NOMO-1 (cell line): ENCODE measurements at regions not wholly inside any gene's neighbourhood (a gene's known extent, or its start where the extent isn't known, plus 50 kb on each side); places are given as distances from the start of the nearest gene placed in this dataset.

ENCODE experiments used
- DNase-seq, 2 experiments: peaks; one replicate each; lab custom pipeline; 2025; ENCODE audit not compliant: unreplicated experiment in 2 of 2; lab: John Stamatoyannopoulos, UW

DNA sequence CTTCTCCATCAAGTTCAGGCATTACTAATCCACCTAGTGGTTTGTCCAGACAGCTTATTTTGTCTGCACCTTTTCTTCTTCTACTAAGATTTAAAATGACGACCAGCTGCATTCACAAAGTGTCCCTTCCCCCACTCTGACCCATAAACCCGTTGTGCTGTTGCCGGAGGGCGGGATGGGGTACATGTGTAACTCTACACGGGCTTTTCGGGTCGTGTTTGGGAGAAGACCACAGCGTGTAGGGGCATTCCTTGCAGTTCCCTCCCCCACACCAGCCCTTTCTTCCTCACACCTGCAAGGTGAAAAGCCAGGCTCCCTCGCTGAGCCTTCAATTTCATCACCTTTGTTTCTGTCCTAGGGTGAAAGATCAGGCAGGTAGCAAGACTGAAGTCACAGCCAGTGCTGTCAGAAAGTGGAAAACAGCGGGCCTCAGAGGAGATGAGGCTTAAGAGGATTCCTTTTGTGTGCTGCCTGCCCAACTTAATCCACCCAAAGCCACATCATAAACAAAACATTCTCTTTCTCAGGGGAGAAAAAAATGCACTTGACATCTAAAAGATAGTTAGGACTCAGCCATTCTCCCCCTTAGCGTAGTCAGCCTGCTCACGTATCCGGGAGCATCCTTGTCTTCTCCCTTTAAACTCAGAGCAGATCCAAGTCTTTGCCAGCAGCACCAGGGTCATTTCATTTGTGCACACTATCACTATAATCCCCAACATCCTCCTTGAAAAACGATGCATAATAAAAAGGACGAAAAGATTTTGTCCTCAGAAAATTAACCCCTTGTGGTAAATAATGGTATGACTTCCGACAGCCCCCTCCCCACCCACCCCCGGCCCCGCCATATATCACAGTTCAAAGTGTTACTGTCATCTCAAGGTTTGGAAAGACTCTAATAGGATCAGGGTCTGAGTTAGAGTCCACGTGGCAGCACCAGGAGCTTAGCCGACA lies 599.0 kb downstream of the RAB28 start:
- no peak for DNase-seq

- DNase-seq = no peak
Observed at GRCh38 chr4:12881945-12882584, 602.1 kb downstream of the RAB28 start.

DNA sequence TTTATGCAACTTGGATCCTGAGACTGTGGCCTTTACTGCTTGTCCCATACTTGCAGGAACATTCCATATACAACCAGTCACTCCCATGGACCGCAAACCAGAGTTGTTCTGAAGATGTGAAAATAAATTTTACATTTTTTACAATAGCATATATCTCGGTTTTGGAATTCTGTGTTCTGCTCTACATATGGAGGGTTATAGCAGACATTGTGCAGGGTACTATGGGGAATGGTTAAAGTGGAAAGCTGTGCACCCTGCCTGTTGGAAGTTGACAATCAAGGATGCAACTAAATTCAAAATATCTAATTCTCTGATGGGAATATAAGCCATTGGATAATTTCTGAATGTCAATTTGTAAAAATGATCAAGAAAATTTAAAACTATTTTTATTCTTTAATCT lies 603.3 kb downstream of the RAB28 start:
- DNase-seq = no peak

DNA sequence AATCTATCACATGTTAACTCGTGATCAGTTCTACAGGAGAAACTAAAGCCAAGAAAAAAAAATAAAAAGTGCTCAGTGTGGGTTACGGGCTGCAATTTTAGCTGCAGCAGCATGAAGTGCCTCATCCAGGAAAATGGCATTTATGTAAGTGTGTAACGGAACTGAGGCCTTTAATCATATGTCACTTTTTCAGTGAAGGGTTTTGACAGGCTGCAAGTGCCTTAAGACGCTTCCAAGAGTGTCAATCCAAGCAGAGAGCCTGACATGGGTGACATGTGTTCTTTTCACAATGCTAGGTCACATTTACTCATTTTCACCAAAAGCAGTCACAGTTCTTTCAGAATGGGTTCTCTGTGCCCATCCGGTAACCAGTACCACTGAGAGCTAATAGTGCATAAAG lies 604.6 kb downstream of the RAB28 start:
- DNase-seq = no peak

GRCh38 chr4:12875640-12876243 lies 608.4 kb downstream of the RAB28 start:
- DNase-seq = no peak

GRCh38 chr4:12873351-12873750 lies 610.8 kb downstream of the RAB28 start:
- no peak for DNase-seq

DNA sequence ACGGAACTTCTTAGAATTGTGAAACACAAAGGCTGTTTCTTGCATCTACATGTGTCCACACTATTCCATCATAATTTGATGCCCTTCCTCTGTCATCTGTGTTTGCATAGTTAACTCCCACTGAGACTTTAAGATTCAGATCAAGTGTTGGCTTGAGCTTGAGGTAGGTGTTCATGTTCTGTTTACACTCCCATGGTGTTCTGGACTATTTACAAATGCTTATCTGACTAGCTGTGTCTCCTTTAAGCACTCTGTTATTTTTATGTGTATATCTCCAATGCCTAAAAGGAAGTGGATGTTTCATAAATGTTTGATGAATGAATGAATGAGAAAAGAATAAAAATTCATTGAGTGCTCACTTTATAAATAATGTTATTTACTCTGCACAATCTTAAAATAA lies 622.7 kb downstream of the RAB28 start:
- DNase-seq = no peak

GRCh38 chr4:12852338-12853307 lies 631.5 kb downstream of the RAB28 start:
- peak in 1 of 2 experiments; percentile 55 for DNase-seq

DNA sequence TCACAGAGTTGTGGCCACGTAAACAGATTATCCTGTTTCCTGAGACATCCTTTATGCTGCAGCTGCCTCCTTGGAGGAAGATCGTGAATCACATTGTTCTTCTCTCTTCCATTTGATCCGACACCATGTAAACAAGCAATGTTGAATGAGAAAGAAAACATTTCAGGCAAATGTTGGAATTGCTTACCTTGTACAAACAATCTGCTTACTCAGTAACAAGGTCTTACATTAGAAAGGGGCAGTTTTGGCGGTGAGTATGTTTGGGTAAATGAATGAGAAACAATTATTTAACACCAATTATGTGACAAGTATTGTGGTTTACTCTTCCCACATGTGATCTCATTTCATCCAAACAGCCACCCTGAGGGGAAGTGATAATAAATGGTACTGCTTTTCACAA lies 637.8 kb downstream of the RAB28 start:
- no peak for DNase-seq

GRCh38 chr4:12844141-12844540 lies 640.0 kb downstream of the RAB28 start:
- no peak for DNase-seq

DNA sequence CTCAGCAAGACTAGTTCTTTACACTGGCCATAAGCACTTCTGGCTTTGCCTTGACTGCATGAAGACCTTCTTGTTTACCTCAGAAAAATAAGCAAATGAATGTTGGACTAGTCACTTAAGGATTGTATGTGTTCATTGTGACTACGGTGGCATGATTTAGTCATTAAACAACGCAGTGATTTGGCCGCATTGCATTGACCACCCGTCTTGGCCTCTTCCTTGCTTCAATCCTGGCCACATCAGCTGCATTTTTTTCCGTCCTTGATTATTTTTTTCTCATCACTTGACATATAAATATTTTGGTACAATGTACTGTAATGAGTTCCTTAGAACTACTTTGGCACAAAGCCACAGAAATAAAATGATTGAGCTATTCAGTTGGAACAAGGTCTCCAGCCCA lies 656.2 kb downstream of the RAB28 start:
- no peak for DNase-seq

DNA sequence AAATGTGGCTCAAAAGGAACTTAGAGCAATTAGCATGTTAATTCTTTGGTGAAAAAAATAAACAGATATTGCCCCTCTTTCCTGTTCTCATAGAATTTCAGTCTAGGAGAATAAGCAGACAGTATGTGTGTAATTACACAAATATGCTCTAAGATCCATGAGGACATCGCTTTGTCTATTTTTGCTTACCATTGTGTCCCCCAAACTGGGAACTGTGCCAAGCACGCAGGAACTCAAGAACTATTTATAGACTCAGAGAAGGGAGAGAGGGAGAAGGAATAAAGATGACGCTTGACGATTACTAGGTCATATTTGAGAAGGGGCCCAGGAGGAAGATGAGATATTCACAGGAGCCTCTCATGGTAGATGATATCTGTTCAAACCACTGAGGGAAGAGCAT lies 692.6 kb downstream of the RAB28 start:
- no peak for DNase-seq

GRCh38 chr4:12787261-12787660 lies 696.9 kb downstream of the RAB28 start:
- DNase-seq = no peak

- no peak for DNase-seq
Observed at GRCh38 chr4:12778706-12779105, 705.4 kb downstream of the RAB28 start.

GRCh38 chr4:12778191-12778590 lies 705.9 kb downstream of the RAB28 start:
- DNase-seq = no peak

DNA sequence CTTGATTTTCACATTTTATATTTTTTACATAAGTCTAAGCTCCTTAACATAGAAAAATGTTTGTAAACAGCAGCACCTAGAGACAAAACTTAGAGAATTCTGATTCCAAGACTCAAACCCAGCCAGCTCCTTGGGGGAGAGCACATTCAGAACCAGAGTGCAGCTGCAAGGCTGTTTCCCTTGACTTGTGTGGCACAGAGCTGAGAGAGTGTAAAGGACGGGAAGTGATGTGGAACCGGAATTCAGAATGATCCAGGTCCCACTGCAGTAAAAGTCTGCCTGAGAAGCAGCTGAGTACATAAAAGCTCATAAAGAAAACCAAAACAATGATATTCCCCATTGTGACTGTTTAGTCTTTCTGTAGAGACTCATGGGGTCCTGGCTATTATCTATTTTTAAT lies 713.8 kb downstream of the RAB28 start:
- DNase-seq = no peak

DNA sequence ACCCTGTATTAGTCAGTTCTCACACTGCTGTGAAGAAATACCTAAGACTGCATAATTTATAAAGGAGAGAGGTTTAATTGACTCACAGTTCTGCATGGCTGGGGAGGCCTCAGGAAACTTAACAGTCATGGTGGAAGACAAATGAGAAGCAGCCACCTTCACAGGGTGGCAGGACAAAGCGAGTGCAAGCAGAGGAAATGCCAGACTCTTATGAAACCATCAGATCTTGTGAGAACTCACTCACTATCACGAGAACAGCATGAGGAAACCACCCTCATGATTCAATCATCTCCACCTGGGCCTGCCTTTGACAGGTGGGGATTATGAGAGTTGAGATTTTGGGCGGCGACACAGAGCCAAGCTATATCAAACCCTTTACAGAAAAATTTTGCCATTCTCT lies 722.4 kb downstream of the RAB28 start:
- no peak for DNase-seq

- no peak for DNase-seq
Observed at GRCh38 chr4:12747154-12747553, 737.0 kb downstream of the RAB28 start.

DNA sequence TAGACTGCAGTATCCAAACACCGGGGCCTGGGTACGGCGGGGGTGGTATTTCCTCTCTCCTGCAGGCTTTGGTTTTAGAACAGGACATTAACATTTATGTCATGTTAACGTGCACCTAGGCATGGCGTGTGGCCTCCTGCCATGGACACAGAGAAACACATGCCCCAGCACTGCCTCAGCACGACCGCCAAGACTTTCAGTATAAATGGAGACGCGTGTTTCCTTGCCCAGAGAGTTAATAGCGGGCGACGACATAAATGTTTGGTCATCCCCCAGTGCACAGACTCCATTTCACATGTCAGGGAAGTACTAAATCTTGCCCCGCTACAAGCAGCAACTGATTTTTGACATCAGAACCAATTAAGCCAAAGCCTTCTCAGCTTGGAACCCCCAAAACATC lies 737.9 kb downstream of the RAB28 start:
- DNase-seq = no peak

DNA sequence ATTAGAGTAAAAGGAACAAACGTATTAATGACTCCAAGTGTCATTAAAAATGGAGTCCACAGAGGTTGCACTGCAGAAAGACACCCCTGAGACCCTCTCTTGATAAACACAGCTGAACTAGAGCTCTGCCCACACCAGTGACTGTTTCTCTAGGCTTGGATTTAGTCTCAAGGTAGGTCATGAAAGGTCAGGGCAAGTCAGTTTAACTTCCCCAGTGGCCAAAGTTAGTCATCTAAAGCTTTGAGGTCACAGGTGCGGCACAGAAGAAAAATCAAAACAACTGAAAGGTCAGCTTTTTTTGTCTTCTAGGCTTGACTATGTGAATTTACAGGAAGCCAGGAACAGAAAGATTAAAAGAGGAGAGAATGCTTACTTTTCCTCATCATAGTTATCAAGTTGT lies 749.6 kb downstream of the RAB28 start:
- no peak for DNase-seq

GRCh38 chr4:12729384-12729783 lies 754.8 kb downstream of the RAB28 start:
- DNase-seq = no peak
